Transverse colon (tissue), 4 donors: ENCODE measurements at regions not wholly inside any gene's neighbourhood (a gene's known extent, or its start where the extent isn't known, plus 50 kb on each side); places are given as distances from the start of the nearest gene placed in this dataset.

Experiments used
- CTCF ChIP-seq, 5 experiments: fragments of 200-600 bp in 3 of 5; fragments of 450-650 bp in 2 of 5; sonication (generic) in 3 of 5; IDR thresholded peaks; 1 replicate in 2 of 5; 2 replicates in 3 of 5; pipeline ENCODE4 v1.5.1; 2016 to 2017; ENCODE audit warnings: antibody characterized with exemption in 5 of 5, inconsistent platforms in 3 of 5, mild to moderate bottlenecking in 2 of 5, moderate library complexity in 1 of 5
- EP300 ChIP-seq: sonication (generic); formaldehyde crosslinking; IDR thresholded peaks from one replicate; pipeline ENCODE4 v1.6.1; 2017; ENCODE audit warnings: antibody characterized with exemption, low read depth
- POLR2A ChIP-seq: fragments of 450-650 bp; IDR thresholded peaks from one replicate; pipeline ENCODE4 v1.6.1; 2016; ENCODE audit warnings: antibody characterized with exemption, mild to moderate bottlenecking, moderate library complexity
- POLR2AphosphoS5 ChIP-seq, 3 donors: sonication (generic); formaldehyde crosslinking; IDR thresholded peaks; one replicate each; pipeline ENCODE4 v1.6.1; 2016; ENCODE audit warnings: antibody characterized with exemption in 3 of 3

DNA sequence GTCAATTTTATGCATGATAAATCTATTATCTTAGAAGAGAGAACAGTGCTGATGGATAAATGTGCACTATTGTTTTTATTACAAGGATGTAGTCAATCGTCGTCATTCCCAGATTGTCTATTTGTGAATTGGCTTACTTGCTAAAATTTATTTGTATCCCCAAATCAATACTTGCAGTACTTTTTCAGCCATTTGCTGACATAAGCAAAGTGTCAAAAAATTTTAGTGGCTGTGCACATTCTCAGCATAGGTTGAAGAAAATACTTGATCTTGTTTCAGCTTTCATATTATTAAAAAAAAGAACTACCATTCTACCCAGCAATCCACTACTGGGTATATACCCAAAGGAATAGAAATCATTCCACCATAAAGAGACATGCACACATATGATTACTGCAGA, 477.9 kb upstream of the CA10 start:
- TF ChIP-seq CTCF (IDR thresholded peaks at IDR 0.05) (no peak), POLR2AphosphoS5 (IDR thresholded peaks at IDR 0.05) (no peak), POLR2A (no peak), EP300 (no peak)
